CMK (cell line): ENCODE measurements at regions not wholly inside any gene's neighbourhood (a gene's known extent, or its start where the extent isn't known, plus 50 kb on each side); places are given as distances from the start of the nearest gene placed in this dataset.

Experiments
- DNase-seq: peaks from one replicate; pipeline ENCODE4 v3.0.0-alpha.2; 2010; ENCODE audit warnings: low read depth

DNA sequence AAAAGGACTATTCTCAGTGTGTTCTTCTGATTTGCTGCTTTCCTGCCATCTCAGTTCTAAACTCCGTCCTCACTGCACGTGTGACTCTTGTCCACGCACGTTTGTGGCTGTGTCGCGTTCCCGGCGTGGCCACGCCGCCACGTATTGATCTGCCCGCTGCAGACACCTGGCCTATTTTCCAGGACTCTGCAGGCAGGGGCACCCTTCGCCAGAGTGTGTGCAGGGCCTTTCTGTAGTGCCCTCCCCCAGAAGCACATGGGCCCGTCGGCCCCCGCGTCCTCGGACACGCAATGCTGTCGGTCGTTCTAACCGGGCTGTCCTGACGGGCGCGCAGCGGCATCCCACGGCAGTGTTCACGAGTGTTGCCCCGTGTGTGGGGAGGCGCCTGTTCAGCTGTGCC is 87.6 kb downstream of the YTHDF1 start:
- DNase-seq, result no peak

DNA sequence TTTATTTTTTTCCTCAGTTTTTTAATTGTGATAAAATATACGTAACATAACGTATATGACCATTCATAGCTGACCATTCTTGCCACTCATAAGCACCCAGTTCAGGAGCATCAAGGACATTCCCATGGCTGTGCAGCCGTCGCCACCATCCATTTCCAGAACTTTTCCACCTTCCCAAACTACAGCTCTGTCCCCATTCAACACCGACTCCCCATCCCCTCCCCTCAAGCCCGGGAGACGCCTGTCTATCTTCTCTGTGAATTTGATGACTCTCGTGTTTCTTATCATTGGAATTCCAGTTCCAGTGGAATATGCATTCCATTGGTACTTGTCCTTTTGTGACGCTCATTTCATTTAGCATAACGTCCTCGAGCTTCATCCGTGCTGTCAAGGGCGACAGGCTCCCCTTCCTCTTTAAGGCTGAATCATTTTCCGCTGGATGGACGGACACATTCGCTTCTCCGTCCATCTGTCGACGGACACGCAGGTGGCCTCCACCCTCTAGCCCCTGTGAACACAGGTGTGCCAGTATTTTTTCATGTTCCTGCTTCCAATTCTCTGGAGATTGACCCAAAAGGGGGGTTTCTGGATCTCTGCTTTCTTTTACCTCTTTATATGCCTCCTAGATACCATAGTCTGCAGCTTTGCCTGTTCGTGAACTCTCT is 88.1 kb downstream of the YTHDF1 start:
- no peak for DNase-seq

DNA sequence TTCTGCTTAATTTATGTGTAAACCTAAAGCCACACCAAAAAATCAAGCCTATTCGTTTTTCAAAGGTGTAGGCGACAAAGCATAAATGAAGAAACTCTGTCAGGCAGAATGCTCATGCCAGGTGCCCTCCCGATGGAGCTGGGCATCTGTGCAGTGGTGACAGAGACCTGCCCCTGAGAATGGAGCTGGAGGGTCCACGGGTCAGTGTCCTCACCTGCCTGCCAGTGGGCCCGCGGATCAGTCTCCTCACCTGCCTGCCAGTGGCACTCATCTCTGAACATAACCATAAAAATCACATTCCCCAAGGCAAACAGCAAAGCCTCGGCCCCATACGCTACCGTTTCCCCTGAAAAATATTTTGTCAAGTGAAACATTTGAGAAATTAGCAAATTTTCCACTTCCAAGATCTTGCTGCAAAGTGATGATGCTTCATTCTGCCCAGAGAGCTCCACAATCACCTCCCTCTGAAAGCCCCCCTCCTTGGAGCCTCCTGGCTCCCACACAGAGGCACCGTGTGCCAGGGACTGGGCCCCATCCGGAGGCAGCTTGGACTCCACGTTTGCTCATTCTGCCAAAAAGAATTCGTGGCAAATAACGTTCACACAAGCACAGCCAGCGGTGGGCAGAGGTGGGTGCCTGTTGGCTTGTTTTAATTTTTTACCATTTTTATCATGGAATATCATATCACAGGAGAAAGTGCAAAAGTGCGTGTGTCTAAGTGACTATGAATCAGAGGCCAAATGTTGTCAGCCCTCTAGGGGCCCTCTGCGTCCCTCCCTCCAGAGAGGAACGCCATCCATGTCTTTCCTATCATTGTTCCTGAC is 88.8 kb downstream of the YTHDF1 start:
- no peak for DNase-seq

DNA sequence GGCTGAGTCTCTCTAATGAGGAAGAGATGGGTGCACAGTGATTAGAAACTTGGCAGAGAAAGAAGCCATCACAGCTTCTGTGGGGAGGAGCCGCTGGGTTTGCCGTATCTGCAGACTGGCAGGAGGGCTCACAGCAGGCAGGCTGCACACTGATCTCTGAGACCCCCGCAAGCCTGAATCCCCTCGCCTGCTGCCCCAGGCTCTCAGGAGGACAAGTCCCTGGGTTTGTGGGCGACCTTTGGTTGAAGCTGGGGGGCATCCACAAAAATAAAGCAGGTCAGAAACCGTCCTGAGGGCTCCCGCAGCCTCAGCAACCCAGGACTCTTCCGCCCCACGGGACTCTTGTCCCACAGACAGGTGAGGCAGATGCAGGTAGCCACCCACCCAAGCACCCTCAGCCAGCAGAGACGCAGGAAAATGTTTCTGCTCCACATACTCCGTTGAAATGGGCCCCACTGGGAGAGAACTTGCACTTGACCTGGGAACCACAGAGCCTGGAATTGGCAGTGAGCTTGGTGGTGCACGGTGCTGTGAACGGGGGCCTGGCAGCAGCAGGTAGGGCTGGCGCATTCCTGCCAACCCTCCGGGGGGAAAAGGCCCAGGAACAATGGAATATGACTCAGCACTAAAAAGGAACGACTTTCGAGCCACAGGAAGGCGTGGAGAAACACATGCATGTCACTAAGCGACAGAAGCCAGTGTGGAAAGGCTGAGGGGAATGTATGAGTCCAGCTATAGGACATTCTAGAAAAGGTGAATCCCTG is 89.9 kb downstream of the YTHDF1 start:
- DNase-seq, result no peak

DNA sequence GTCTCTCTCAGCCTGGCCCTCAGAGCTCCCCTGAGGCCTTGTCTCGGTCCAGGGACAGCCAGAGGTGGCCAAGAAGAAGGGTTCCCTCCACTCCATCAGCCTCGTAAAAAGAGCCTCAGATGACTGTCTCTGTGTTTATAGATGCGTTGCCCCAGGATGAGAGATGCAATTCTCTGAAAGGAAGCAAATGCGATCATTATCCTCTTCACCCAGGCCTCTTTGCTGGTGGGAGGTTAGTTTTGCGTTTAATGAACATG is 90.4 kb downstream of the YTHDF1 start:
- no peak for DNase-seq

- DNase-seq, result no peak
Observed at GRCh38 chr20:63124782-63125580, 91.0 kb downstream of the YTHDF1 start.

DNA sequence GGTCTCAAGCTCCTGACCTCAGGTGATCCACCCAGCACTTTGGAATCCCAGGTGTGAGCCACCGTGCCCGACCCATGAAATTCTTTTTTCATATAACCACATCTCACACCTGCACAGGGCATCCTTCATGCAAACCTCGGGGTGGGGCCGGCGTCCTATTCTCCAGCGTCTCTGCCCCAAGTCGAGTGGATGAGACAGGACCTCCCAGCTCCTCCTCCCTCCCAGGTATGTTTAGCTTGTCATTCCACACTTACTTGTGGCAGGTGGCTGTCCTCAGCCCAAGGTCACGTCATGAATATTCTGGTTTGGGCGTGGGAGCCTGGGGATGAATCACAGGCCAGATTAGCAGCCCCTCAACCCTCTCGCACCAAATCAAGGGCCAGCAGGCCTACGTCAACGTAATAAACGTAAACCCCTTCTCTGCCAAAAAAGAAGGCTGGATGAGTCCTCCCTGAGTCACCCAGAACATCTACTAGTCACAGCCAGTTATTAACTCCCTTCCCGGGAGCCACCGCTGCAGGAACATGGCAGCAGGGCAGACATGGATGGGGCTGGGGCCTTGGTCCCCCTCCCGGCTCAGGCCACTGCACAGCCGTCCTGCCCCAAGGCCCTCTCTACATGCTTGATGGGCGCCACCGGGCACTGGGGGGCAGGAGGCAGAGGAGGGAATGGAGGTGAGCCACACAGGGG is 91.7 kb downstream of the YTHDF1 start:
- no peak for DNase-seq

DNA sequence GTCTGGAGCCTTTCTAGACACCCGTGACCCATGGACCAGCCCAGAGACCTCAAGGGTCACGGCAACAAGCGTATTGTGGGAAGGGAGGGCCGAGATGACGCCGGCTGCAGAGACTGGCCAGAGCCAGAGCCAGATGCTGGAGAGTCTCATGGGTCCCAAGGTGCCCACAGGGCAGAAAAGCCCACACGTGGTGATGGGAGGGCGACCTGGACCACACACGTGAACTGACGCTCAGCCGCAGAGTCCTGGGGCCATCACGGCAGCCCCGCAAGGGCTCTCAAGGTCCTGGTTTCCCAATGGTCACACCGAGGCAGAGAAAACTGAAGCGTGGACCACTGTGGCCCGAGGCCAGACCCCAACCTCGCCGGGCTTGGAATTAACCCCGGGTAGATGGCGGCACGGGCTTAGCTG is 92.6 kb downstream of the YTHDF1 start:
- no peak for DNase-seq

GRCh38 chr20:63122626-63123025 is 93.3 kb downstream of the YTHDF1 start:
- no peak for DNase-seq

DNA sequence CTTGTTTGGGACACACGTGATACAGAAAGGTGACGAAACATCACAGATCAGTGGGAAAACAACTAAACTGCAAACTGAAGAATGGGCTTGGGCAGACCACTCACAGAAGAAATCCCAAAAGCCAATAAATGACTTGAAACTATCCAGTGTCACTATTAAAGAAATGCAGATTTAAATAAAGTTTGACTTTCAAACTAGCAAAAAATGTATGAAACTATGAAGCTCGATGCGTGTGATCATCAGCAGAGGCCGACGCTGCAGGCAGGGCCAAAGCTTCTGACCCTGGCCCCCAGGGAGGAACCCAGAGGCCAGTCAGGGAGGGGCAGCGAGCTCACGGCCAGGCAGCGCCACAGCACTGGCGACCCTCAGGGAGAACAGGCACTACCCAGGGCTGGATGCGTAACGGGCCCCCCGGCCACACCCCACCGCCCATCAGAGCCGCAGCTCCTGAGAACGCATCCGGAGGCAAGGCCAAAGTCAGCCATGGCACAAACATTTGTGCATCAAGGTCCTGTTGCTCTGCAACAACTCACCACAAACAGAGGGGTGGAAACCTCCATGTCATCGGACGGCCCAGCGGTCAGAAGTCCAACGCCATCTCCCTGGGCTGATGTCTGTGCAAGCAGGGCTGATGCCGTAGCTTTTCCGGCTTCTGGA is 94.1 kb downstream of the YTHDF1 start:
- no peak for DNase-seq

GRCh38 chr20:63121246-63121645 is 94.7 kb downstream of the YTHDF1 start:
- no peak for DNase-seq

- no peak for DNase-seq
Observed at GRCh38 chr20:63120808-63121090, 95.2 kb downstream of the YTHDF1 start.

DNA sequence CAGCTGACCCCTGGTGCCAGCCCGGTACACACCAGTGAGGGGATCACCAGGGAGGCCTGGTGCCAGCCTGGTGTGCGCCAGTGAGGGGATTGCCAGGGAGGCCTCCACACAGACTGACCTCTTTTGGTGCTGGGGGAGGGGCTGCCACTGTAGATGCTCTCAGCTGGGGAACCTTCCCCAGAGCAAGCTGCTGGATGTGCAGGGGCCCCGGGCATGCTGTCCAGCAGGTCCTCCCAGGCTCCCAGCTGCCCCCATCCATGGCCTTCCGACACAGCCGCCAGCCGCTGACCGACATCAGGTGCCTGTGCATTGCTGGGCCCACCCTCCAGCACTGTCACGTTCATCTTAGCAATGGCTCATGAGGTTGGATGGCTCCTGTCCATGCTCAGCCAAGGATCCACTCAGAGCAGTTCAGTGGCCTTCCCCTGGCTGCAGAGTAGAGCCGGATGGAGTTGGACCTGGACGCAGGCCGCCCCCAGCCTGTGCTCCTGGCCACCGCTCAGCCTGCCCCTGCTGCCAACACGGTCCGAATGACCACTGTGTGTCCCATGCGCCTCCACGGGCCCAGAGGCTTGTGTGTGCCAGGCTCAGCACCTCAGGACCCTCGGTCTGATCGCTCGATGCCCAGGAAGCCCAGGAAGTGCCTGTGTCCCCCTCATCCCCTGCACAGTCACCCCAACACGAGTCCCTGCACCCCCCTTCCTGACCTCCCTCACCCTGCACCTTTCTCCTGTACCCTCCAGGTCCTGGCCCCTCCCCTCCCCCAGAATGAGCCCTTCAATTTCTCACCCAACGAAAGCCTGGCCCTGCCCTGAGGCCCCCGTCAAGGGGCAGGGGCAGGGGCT is 95.7 kb downstream of the YTHDF1 start:
- no peak for DNase-seq

DNA sequence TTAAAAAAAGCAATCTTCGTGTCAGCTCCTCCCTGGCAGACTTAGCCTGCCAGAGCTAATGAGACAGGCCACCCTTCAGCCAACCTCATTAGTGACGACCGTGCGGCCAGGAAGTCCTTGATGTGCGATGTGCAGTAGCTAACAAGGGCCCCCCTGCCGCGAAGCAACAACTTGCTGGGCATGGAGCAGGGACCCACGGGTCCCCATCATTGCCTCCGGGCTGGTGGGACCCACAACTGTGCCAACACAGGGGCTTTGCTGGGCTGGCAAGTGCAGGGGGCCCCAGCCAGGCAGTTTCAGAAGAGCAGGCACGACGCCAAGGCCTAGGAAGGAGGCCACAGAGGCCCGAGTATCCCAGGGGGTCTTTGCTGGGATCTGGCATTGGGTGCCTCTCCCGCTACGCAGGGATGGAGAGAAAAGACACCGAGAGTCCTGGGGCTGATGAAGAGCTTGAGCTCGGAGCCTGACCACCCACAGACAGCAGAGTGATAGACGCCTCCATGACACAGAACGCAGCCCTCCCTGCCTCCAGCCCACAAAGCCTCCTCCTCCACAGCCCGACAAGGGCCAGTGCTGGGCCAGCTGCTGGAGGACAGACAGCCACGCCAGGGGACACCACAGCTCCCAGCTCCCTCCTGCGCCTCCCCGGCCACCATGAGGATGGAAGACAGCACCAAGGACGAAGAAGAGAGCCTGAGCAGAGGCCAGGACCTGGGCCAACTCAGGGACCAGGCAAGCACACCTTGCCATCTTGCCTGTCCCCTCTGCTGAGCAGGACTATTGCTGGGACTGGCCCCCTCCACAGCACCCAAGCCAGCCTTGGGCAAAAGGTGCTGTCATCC is 96.6 kb downstream of the YTHDF1 start:
- DNase-seq, result no peak

DNA sequence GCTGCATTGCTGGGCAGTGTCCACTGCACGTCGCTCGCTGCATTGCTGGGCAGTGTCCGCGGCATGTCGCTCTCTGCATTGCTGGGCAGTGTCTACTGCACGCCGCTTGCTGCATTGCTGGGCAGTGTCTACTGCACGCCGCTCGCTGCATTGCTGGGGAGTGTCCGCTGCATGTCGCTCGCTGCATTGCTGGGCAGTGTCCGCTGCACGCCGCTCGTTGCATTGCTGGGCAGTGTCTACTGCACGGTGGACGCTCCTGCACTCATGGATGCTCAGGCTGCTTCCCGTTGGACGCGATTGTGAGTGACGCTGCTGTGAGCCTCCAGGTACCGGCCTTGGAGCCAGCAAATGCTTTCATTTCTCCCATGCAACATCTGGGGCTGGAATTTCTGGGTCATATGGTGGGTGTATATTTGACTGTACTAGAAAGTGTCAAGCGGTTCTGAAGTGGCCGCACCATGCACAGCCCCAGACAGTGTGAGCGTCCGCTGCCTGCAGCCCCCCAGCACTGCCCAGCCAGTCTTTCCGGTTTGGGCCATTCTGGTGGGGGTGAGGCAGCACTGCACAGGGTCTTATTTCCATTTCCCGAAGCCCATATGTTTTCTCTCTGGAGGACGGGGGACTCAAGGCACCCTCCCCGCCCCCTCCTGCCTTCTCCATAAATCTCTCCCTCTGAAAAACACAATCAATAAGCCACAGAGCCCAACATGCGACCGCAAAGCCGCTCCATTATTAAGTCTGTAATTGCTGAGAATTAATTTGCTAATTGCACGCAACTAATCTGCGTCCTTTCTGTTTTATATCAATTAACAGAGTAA is 97.4 kb downstream of the YTHDF1 start:
- DNase-seq, result no peak

- DNase-seq, result no peak
Observed at GRCh38 chr20:63117661-63118302, 98.1 kb downstream of the YTHDF1 start.

DNA sequence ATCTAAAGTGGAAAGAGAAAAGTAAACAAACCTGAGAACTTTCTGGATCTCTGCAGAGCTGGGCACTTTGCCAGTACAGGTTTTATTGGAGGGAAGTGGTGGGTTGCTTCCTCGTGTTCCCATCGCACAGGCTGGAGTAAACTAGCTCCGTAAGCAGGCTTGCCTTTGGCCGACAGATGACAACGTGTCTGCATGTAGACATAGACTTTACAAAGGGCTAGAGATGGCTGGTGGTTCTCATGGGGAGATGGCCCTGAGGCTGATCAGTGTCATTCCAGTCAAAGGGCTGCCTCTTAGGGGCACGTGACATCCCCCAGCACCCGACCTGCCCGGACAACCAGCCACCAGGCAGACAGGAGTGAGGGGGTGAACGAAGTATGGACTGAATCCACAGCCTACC is 98.8 kb downstream of the YTHDF1 start:
- DNase-seq, result no peak

DNA sequence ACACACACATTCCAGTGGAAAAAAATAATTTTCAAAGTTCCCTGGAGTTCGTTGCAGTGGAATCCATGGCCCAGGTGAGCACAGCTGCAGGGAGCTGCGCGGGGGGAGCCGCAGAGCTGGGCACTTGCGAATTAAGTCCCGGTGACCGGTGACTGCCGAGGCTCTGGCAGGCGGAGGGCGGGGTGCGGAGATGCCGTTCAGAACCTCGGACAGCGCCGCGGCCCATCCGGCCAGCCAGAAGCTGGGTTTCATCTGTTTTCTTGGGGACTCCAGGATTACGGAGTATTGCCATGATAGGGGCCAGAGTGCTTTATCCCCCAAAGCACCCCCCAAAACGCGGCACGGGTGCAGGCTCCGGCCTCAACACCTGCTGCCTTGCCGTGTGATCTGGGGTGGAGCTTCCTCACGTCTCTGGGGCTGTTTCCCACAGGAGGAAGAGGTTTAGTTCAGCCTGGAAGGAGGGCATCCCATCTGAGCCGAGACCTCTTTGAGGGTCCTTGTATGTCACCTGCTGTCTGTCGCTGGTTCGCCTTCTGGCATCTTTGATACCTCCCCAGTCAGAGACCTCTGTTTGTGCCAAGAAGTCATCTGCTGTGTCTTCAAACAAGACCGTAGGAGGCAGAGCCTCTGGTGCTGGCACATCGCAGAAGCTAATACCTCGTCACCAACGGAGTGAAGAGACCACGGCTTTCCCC is 99.4 kb downstream of the YTHDF1 start:
- no peak for DNase-seq
